ENCODE measurements at regions not wholly inside any gene's neighbourhood (a gene's known extent, or its start where the extent isn't known, plus 50 kb on each side); places are given as distances from the start of the nearest gene placed in this dataset.
A peak's percentile ranks its signal among the peaks of the same experiment; 100 is the strongest.

GRCh38 chr6:2351807-2352431 is 106.5 kb upstream of the GMDS start:
- in situ Hi-C loops (cut with HindIII; ENCODE audit: extremely low pct_ligation_motif_present, low pct_unique_long_range_greater_than_20kb): loop anchor here (5.0 kb wide), 2 partner anchors 145 to 755 kb away; no protein-coding TSS in a partner anchor
- DNase-seq (ENCODE audit: low spot score) (no peak), ATAC-seq (no peak; the same call in 2 of the 3 replicates), FAIRE-seq (no peak)
- no peaks in the 10 kb centered on the region for H3K27me3 ChIP-seq (ENCODE audit: control insufficient read depth in 1 of 2, insufficient read depth in 2 of 2, low read length in 2 of 2)
- no peak overlapping the region for H3K9ac ChIP-seq (ENCODE audit: insufficient read depth, low read depth, low read length)
- no peak for TF ChIP-seq CREB1 (IDR thresholded peaks at IDR 0.05)
- no peak; the same call in 1 of the 2 replicates for TF ChIP-seq CREB1 (CRISPR knock-in tag; IDR thresholded peaks at IDR 0.05)
- no peak for TF ChIP-seq ZNF704 (CRISPR knock-in tag; IDR thresholded peaks at IDR 0.05; ENCODE audit: borderline replicate concordance)
- no peak for TF ChIP-seq HES4 (CRISPR knock-in tag; IDR thresholded peaks at IDR 0.05; ENCODE audit: borderline replicate concordance)
- no peak for TF ChIP-seq MTERF4 (CRISPR knock-in tag; IDR thresholded peaks at IDR 0.05)
- TF ChIP-seq ZNF768 (CRISPR knock-in tag; IDR thresholded peaks at IDR 0.05): peak; percentile 62; the same call in 1 of the 2 replicates
- BruUV-seq (replicated peaks): no TSS peak
- intact Hi-C loops (cut with micrococcal nuclease; ENCODE audit: unreplicated experiment): loop anchor here (5.0 to 10.0 kb wide), 4 partner anchors 105 to 397 kb away; partner anchors contain the start of gene GMDS
- ChIA-PET POLR2A (no interaction called here), CTCF (ENCODE audit: low intra/inter-chr PET ratio, low total read pairs) (interaction anchor here (3.7 kb wide), 1 partner anchor 143 kb away, joined by 39 read pairs; no protein-coding TSS in a partner anchor)
- no peaks in the 10 kb centered on the region for H3K79me2 ChIP-seq (ENCODE audit: insufficient read depth, low read length)
- no peak overlapping the region for H2AFZ ChIP-seq (ENCODE audit: low read length)
- no peak overlapping the region for H3K4me2 ChIP-seq (ENCODE audit: low read depth, low read length)
- peak overlapping the region; percentile 8 for H3K27ac ChIP-seq (ENCODE audit: extremely low read length, insufficient read depth, low read length)
- H3K9me3 ChIP-seq (ENCODE audit: low read length): no peaks in the 10 kb centered on the region
- no peak overlapping the region for H3K4me3 ChIP-seq (replicated peaks in 1 of 3; ENCODE audit: insufficient read depth in 1 of 3, low read depth in 2 of 3, low read length in 3 of 3)
- no peaks in the 10 kb centered on the region; a peak in 1 of 5 replicates for H3K36me3 ChIP-seq (replicated peaks in 1 of 2; ENCODE audit: control insufficient read depth in 1 of 2, insufficient read depth in 2 of 2, low read length in 2 of 2)
- H3K4me1 ChIP-seq (ENCODE audit: insufficient read depth, low read length): peaks cover 13% of the 10 kb centered on the region; the same call in 1 of the 2 replicates
- 88% methylated on average over 4 of the region's 4 CpGs for WGBS (ENCODE audit: low lambda C conversion rate)
- H4K20me1 ChIP-seq (ENCODE audit: insufficient read depth, low read length): no peaks in the 10 kb centered on the region
